NAMALWA (cell line): ENCODE measurements at regions not wholly inside any gene's neighbourhood (a gene's known extent, or its start where the extent isn't known, plus 50 kb on each side); places are given as distances from the start of the nearest gene placed in this dataset.

ENCODE experiments used
- DNase-seq: peaks from one replicate; pipeline ENCODE4 v3.0.0-alpha.2; 2015; ENCODE audit warnings: low spot score

GRCh38 chr16:51907680-51908079 is 639.3 kb downstream of the TOX3 start:
- no peak for DNase-seq

DNA sequence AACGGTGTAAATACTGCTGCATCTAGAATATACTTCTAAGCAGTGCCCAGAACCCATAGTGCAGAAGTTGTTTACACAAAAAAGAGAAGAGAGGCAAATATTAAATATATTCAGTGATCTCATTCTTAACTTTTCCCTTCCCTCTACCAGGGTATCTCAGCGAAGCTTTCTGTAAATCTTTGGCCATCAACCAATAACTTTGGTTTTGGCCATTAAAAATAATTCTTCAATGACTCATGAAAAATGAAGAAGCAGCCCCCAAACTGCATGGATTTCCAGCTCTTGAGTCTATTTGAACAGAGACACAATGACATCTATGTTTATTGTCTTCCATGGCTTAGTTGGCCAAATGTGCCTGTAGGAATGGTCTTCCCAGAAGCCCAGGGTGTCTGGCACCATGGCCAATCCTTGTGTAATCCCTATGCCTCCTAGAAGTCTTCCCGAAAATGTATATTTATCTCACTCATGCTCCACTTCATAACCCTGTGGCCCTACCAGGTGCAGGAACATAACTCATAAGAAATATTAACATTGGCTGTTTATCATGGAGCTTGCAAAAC is 646.6 kb downstream of the TOX3 start:
- DNase-seq, result no peak

- no peak for DNase-seq
Measured at GRCh38 chr16:51898872-51899271, 648.1 kb downstream of the TOX3 start.

DNA sequence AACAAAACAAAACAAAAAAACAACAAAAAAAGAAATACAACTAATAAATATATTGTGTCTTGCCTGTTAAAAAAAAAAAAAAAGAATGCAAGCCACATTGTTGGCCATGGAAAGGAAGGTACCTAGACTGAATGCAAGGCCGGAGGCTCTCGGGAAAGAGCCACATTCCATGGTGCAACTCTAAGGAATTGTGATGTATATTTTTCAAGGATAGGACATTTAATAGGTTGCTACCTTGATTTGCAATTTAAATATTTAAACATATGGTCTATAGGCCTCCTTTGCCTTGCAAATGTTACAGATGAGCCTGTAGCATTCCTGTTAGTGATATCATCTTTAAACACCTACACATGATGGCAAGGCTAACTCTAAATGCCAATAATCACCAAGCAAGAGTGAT is 650.9 kb downstream of the TOX3 start:
- DNase-seq, result no peak

DNA sequence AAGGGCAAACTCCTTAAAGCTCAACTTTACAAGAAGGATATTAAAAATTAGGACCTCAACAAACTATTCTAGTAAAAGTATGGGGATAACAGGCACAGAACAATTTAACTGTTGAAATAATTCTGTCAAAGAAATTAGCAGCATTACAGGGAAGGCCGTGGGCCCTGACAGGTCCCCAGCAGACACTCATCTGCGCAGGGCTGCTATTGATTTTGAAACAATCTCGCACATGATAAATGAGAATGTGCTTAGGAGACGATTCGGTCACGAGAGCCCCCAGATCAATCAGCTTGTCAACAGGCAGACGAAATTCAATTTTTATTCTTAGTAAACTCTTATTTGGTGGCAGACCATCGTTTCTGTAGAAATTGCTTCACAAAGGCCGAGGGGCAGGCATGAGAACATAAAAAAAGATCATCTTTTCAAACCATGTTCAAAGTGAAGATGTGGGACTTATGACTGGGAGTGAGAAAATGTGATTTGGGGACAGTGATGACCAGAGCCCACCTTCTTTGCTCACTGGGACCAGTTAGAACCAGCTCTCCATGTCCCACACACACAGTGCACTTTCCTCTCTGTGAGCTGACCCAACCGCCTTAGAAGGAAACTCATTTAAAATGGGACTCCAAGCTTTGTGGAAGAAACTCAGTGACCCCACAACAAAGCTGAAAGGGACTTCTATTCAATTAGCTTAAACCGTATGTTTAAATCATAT is 654.5 kb downstream of the TOX3 start:
- DNase-seq, result no peak

GRCh38 chr16:51888534-51888933 is 658.4 kb downstream of the TOX3 start:
- no peak for DNase-seq

DNA sequence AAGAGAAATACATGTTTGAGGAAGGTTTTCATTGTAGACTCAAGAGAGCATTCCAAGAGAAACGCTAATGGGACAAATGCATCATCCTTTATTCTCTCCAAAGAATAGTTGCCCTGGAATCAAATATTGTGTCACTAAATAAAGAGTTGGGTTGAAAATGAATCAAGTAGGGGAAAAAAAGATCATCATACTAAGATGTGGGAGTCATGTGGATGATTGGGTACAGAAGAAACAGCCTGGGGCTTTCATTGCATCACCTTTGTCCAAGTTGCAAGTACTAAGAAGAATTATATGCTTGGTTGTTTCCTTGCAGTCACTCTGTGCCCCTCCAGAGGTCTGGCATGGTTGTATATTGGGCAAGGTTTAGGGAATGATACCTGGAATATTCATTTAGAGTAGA is 658.9 kb downstream of the TOX3 start:
- no peak for DNase-seq

- no peak for DNase-seq
Measured at GRCh38 chr16:51886456-51886855, 660.5 kb downstream of the TOX3 start.

- DNase-seq, result no peak
Measured at GRCh38 chr16:51884773-51885172, 662.2 kb downstream of the TOX3 start.

DNA sequence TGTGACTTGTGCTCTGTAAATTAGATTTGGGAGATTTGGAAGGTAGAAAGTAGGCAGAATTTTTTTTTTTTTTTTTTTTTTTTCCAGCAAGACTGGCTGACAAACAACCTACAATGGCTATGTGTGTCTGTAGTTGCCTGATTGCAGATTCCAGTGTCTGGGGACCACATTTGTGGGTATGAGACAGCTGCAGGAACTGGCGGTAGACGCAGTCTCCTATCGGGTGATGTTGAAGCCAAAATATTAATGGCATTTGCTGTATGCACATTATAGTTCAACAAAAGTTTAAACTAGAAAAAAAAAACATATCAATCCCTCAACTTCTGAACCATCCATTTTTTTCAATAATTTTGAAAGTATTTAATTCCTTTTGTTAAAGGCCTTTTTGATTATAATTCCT is 665.2 kb downstream of the TOX3 start:
- no peak for DNase-seq

- DNase-seq, result no peak
Measured at GRCh38 chr16:51880776-51881175, 666.2 kb downstream of the TOX3 start.

DNA sequence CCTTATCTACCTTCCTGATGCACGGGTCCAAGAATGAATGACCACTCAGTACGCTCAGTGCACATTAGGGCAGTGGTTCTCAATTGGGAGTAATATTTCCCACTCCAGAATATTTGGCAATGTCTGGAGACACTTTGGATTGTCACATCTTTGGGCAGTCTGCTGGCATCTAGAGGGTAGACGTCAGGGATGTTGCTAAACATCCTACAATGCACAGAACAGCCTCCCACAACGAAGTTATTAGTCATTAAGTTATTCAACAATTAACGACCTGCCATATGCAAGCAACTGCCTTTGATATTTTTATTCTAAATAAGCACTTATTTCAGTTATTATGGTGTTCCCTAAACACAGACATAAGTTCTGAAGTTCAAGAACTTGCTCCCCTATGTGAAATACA is 669.3 kb downstream of the TOX3 start:
- DNase-seq, result no peak

- DNase-seq, result no peak
Measured at GRCh38 chr16:51876934-51877333, 670.0 kb downstream of the TOX3 start.

DNA sequence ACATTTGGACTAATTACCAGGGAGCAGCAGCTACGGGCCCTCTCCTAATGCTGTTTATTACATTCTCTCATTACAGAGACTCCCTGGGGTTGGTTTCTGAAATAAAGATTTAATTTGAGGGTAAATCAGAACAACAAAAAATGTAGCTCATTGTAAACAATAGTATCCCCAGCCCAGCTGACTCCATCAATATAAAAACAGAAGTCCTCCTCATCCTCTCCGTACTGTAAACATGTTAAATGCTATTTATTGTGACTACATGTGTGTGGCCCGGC is 670.4 kb downstream of the TOX3 start:
- no peak for DNase-seq

DNA sequence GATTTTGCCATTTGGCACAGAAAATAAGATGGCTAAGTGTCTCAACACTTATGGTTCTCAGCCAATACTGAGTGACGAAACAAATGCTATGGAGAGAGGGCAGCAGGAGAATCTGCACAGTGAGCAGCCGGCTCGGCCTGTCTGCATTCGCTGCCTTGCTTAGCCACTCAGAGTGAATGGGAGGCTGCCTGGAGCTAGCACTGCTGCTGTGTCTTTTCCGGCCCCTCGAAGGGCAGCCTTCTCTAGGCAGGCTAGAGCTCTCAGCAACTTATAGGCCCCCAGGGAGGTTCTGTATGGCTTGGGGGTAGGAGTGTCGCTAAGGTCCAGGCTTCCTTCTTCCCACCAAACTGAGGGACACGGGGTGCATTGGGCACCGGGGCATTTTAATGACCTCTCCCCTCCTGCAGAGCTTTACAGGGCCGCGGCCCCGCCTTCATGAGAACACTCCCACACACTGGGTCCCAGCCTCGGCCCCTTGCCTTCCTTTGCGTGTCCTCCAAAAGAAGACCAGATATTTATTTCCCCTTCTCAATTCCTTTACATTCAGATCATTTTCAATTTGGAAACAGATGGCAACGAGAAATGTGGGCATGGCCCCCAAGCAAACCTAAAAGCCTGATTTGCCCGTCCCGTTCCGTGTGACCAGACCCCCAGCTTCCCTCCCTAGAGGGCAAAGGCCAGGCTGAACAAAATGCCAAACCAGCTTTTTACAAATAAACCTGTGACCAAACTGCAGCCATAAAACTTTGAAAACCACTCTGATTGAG is 670.9 kb downstream of the TOX3 start:
- no peak for DNase-seq

GRCh38 chr16:51872524-51872923 is 674.4 kb downstream of the TOX3 start:
- DNase-seq, result no peak

- no peak for DNase-seq
Measured at GRCh38 chr16:51870296-51870854, 676.6 kb downstream of the TOX3 start.

- DNase-seq, result no peak
Measured at GRCh38 chr16:51869176-51869575, 677.8 kb downstream of the TOX3 start.

GRCh38 chr16:51868631-51869030 is 678.3 kb downstream of the TOX3 start:
- no peak for DNase-seq

DNA sequence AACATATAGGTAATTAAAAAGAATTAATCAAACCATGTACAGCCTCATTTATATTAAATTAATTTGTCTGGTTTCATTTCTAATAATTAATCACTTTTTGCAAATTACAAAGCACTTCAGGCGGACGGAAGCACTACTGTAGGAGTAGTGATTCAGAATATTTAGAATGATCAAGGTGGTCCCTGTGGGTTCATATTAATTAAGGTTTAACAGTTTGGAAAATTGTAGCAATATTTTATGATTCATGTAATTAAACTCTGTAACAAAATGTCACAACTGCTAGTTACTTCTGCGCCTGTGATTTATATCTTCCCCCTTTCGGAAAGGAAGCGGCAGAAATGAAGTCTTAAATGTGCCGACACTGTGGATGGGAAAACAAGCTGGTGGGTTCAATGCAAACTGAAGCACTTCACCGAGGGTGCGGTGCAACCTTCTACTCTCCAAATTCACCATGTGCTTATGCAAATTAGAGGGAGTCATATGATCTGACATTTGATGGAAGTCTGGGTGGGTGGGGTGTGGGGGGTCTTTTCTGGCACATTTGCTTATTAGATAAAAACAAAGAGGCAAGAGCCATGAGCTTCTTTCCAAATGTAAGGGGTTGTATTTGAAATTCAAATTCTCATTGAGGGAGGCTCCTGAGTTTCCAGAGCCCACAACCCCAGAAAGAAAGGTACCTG is 679.4 kb downstream of the TOX3 start:
- DNase-seq, result no peak

- no peak for DNase-seq
Measured at GRCh38 chr16:51864575-51864974, 682.4 kb downstream of the TOX3 start.

GRCh38 chr16:51854401-51854951 is 692.5 kb downstream of the TOX3 start:
- DNase-seq, result no peak

DNA sequence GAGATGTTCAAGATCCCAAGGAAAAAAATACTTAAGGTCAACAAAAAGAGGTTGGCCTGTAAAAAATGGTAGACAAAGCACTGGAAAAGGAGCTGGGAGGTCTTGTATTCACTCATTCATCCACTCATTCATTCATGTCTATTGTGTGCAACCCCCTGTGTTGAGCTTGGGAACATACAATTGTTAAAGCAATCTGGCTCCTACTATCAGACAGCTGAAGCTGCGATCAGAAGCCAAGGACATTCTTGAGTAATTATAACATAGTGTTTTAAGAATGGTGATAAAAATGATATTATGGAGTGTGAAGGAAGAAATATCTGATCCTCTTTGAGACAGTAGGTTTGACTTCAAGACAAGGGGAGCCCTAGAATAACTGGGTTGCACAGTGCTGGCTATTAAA is 693.4 kb downstream of the TOX3 start:
- DNase-seq, result no peak
